H1 (cell line): ENCODE measurements at regions not wholly inside any gene's neighbourhood (a gene's known extent, or its start where the extent isn't known, plus 50 kb on each side); places are given as distances from the start of the nearest gene placed in this dataset.

ENCODE experiments used
- CREB1 ChIP-seq: IDR thresholded peaks from 2 replicates; pipeline ENCODE4 v1.6.1; 2012; ENCODE audit warnings: inconsistent platforms
- EP300 ChIP-seq, 2 experiments: IDR thresholded peaks; 1 replicate in 1 of 2; 2 replicates in 1 of 2; pipeline ENCODE4 v1.6.1; 2011 to 2012; ENCODE audit warnings: low read depth in 2 of 2, low read length in 2 of 2, mild to moderate bottlenecking in 2 of 2, borderline replicate concordance in 1 of 2, inconsistent platforms in 1 of 2, moderate library complexity in 1 of 2
- EZH2 ChIP-seq: fragments of 200-600 bp; sonication (generic); IDR thresholded peaks from 2 replicates; pipeline ENCODE4 v1.7.1; 2012; ENCODE audit warnings: low read depth, mild to moderate bottlenecking, moderate library complexity, low read length, inconsistent platforms; ENCODE audit not compliant: severe bottlenecking
- GABPA ChIP-seq: IDR thresholded peaks from 2 replicates; pipeline ENCODE4 v1.6.1; 2011; ENCODE audit warnings: mild to moderate bottlenecking, low read length, moderate library complexity, borderline replicate concordance; ENCODE audit not compliant: insufficient read depth
- JUND ChIP-seq: IDR thresholded peaks from 2 replicates; pipeline ENCODE4 v1.6.1; 2011; ENCODE audit warnings: mild to moderate bottlenecking, improper control_type of control experiment, low read length
- KDM1A ChIP-seq: fragments of 200-600, 300-600 bp; sonication (generic); IDR thresholded peaks from 2 replicates; pipeline ENCODE4 v1.7.1; 2016; ENCODE audit warnings: mild to moderate bottlenecking, low read length, borderline replicate concordance
- POLR2A ChIP-seq, 2 experiments: IDR thresholded peaks; 1 replicate in 1 of 2; 2 replicates in 1 of 2; pipeline ENCODE4 v1.6.1; 2011; ENCODE audit warnings: low read depth in 2 of 2, low read length in 2 of 2, mild to moderate bottlenecking in 2 of 2; ENCODE audit errors: control extremely low read depth in 1 of 2
- RAD21 ChIP-seq, 2 experiments: IDR thresholded peaks in 1 of 2; conservative IDR thresholded peaks in 1 of 2; 2 replicates each; pipeline ENCODE4 v1.6.1; 2011; ENCODE audit warnings: low read depth in 2 of 2, low read length in 2 of 2, improper control_type of control experiment in 1 of 2, inconsistent platforms in 1 of 2, mild to moderate bottlenecking in 1 of 2, moderate library complexity in 1 of 2
- RFX5 ChIP-seq: IDR thresholded peaks from 2 replicates; pipeline ENCODE4 v1.6.1; 2011; ENCODE audit warnings: low read depth, low read length, improper control_type of control experiment, borderline replicate concordance
- YY1 ChIP-seq: IDR thresholded peaks from 2 replicates; pipeline ENCODE4 v1.6.1; 2011; ENCODE audit warnings: low read depth, mild to moderate bottlenecking, low read length
- TF ChIP-seq, protein P1 (sequence below), 3 experiments: IDR thresholded peaks; 1 replicate in 2 of 3; 2 replicates in 1 of 3; pipeline versions ENCODE4 v1.5.1 to v1.6.1; 2011; ENCODE audit warnings: low read length in 3 of 3, mild to moderate bottlenecking in 3 of 3, inconsistent platforms in 2 of 3, low read depth in 1 of 3, moderate library complexity in 1 of 3; ENCODE audit not compliant: insufficient read depth in 1 of 3; ENCODE audit errors: control extremely low read depth in 1 of 3
- TF ChIP-seq, protein P2 (sequence below): IDR thresholded peaks from 2 replicates; pipeline ENCODE4 v1.6.1; 2012; ENCODE audit warnings: inconsistent platforms

DNA sequence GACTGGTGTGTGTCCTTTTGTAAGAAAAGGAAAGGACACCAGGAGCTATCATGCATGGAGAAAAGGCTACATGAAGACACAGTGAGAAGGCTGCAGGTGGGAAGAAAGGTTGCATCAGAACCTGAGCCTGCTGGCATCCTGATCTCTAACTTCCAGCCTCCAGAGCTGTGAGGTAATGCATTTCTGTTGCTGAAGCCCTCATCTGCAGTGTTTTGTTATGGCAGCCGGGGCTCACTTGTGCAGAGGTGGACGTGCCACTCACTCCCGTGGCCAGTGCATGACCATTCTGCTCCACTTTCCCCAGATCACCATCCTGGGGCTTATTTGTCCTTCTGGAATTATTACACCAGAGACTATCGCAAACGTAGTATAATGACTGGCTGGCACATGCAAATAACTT is 155.3 kb downstream of the IRS2 start:
- TF ChIP-seq, protein P1, sequence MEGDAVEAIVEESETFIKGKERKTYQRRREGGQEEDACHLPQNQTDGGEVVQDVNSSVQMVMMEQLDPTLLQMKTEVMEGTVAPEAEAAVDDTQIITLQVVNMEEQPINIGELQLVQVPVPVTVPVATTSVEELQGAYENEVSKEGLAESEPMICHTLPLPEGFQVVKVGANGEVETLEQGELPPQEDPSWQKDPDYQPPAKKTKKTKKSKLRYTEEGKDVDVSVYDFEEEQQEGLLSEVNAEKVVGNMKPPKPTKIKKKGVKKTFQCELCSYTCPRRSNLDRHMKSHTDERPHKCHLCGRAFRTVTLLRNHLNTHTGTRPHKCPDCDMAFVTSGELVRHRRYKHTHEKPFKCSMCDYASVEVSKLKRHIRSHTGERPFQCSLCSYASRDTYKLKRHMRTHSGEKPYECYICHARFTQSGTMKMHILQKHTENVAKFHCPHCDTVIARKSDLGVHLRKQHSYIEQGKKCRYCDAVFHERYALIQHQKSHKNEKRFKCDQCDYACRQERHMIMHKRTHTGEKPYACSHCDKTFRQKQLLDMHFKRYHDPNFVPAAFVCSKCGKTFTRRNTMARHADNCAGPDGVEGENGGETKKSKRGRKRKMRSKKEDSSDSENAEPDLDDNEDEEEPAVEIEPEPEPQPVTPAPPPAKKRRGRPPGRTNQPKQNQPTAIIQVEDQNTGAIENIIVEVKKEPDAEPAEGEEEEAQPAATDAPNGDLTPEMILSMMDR (IDR thresholded peaks at IDR 0.05; ENCODE audit: control extremely low read depth in 1 of 3, insufficient read depth in 1 of 3, low read depth in 1 of 3, low read length in 3 of 3): no peak
- no peak for TF ChIP-seq EZH2
- no peak for TF ChIP-seq KDM1A
- TF ChIP-seq RAD21 (IDR thresholded peaks at IDR 0.05 in 1 of 2, conservative IDR thresholded peaks at IDR 0.05 in 1 of 2; ENCODE audit: low read depth in 2 of 2, low read length in 2 of 2): no peak
- TF ChIP-seq GABPA: no peak
- TF ChIP-seq EP300 (IDR thresholded peaks at IDR 0.05; ENCODE audit: borderline replicate concordance in 1 of 2, low read depth in 2 of 2, low read length in 2 of 2): no peak
- TF ChIP-seq CREB1: no peak
- TF ChIP-seq JUND: no peak
- TF ChIP-seq RFX5: no peak
- TF ChIP-seq, protein P2, sequence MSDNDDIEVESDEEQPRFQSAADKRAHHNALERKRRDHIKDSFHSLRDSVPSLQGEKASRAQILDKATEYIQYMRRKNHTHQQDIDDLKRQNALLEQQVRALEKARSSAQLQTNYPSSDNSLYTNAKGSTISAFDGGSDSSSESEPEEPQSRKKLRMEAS: no peak
- no peak for TF ChIP-seq YY1
- no peak for TF ChIP-seq POLR2A (IDR thresholded peaks at IDR 0.05; ENCODE audit: control extremely low read depth in 1 of 2, low read depth in 2 of 2, low read length in 2 of 2)
